ENCODE measurements at regions not wholly inside any gene's neighbourhood (a gene's known extent, or its start where the extent isn't known, plus 50 kb on each side); places are given as distances from the start of the nearest gene placed in this dataset.

- H3K4me3 ChIP-seq (ENCODE audit: insufficient read depth, low read length): no peak overlapping the region
Observed at GRCh38 chr15:56788359-56788758, 55.0 kb upstream of the ZNF280D start.

DNA sequence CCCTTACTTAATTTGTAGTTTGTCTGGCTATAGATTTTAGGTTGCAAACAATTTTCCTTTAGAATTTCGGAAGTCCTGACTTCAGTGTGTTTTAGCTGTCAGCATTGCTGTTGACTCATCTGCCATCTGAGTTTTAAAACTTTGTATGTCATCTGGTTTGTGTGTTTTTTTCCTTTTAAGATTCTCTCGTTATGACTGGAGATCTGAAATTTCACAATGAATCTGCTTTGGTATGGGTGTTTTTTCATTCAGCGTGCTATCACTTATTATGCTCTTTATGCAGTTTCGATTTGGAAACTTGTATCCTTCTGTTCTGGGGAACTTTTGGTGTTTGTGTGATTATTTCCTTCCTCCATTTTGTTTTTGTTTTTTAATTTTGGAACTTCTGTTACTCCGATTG, 53.7 kb upstream of the ZNF280D start:
- Histone ChIP-seq H2AFZ (ENCODE audit: low read length) (no peak overlapping the region), H3K27ac (ENCODE audit: low read depth, low read length) (no peak overlapping the region), H3K4me1 (ENCODE audit: insufficient read depth, low read length) (no peaks in the 10 kb centered on the region), H3K27me3 (ENCODE audit: insufficient read depth, low read length) (no peaks in the 10 kb centered on the region), H3K9me3 (ENCODE audit: low read depth, low read length) (no peaks in the 10 kb centered on the region), H3K4me2 (ENCODE audit: insufficient read depth, low read length) (no peak overlapping the region), H3K79me2 (ENCODE audit: insufficient read depth, low read length) (no peaks in the 10 kb centered on the region), H3K4me3 (ENCODE audit: insufficient read depth, low read length) (no peak overlapping the region), H4K20me1 (ENCODE audit: insufficient read depth, low read length) (no peaks in the 10 kb centered on the region), H3K36me3 (ENCODE audit: insufficient read depth, low read length) (no peaks in the 10 kb centered on the region)
- DNase-seq (ENCODE audit: insufficient read length, low spot score, missing footprints): no peak
- no peak for TF ChIP-seq CTCF (IDR thresholded peaks at IDR 0.05; ENCODE audit: extremely low read depth, low read depth, low read length)

More at GRCh38 chr15:56788359-56788758, 55.0 kb upstream of the ZNF280D start:
- Histone ChIP-seq H3K79me2 (ENCODE audit: insufficient read depth, low read length) (no peaks in the 10 kb centered on the region), H4K20me1 (ENCODE audit: insufficient read depth, low read length) (no peaks in the 10 kb centered on the region), H2AFZ (ENCODE audit: low read length) (no peak overlapping the region), H3K27me3 (ENCODE audit: insufficient read depth, low read length) (no peaks in the 10 kb centered on the region), H3K36me3 (ENCODE audit: insufficient read depth, low read length) (no peaks in the 10 kb centered on the region), H3K9me3 (ENCODE audit: low read depth, low read length) (no peaks in the 10 kb centered on the region), H3K4me1 (ENCODE audit: insufficient read depth, low read length) (no peaks in the 10 kb centered on the region), H3K4me2 (ENCODE audit: insufficient read depth, low read length) (no peak overlapping the region), H3K27ac (ENCODE audit: low read depth, low read length) (no peak overlapping the region)
- no peak for DNase-seq (ENCODE audit: insufficient read length, low spot score, missing footprints)
- no peak for TF ChIP-seq CTCF (IDR thresholded peaks at IDR 0.05; ENCODE audit: extremely low read depth, low read depth, low read length)

DNA sequence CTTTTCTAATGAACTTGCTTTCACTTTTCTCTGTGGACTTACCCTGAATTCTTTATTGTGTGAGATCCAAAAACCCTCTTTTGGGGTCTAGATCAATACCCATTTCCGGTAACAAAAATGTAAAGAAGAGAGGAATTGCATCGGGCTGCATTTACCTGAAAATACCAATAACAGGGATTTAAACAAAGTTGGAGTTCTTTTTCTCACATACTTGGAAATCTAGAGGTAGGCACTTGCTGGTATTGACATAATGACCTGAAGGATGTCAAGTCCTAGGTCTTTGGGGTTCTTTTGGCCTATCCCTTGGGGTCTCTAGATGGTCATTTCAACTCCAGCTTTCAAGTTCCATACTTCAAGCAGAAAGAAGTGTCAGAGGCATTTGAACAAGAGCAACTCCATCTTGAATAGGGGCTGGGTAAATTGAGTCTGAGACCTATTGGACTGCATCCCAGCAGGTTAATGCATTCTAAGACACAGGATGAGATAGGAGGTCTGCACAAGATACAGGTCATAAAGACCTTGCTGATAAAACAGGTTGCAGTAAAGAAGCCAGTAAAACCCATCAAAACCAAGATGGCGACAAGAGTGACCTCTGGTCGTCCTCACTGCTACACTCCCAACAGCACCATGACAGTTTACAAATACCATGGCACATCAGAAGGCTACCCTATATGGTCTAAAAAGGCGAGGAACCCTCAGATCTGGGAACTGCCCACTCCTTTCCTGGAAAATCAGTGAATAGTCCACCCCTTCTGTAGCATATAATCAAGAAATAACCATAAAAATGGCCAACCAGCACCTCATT, 50.8 kb upstream of the ZNF280D start:
- no peak overlapping the region for H2AFZ ChIP-seq (ENCODE audit: low read length)
- no peak overlapping the region for H3K4me3 ChIP-seq (ENCODE audit: insufficient read depth, low read length)
- no peaks in the 10 kb centered on the region for H3K4me1 ChIP-seq (ENCODE audit: insufficient read depth, low read length)
- no peak overlapping the region for H3K4me2 ChIP-seq (ENCODE audit: insufficient read depth, low read length)
- DNase-seq (ENCODE audit: insufficient read length, low spot score, missing footprints): no peak
- no peaks in the 10 kb centered on the region for H3K27me3 ChIP-seq (ENCODE audit: insufficient read depth, low read length)
- H4K20me1 ChIP-seq (ENCODE audit: insufficient read depth, low read length): no peaks in the 10 kb centered on the region
- H3K36me3 ChIP-seq (ENCODE audit: insufficient read depth, low read length): no peaks in the 10 kb centered on the region
- TF ChIP-seq CTCF (IDR thresholded peaks at IDR 0.05; ENCODE audit: extremely low read depth, low read depth, low read length): no peak
- H3K27ac ChIP-seq (ENCODE audit: low read depth, low read length): no peak overlapping the region
- no peaks in the 10 kb centered on the region for H3K9me3 ChIP-seq (ENCODE audit: low read depth, low read length)
- no peaks in the 10 kb centered on the region for H3K79me2 ChIP-seq (ENCODE audit: insufficient read depth, low read length)

DNA sequence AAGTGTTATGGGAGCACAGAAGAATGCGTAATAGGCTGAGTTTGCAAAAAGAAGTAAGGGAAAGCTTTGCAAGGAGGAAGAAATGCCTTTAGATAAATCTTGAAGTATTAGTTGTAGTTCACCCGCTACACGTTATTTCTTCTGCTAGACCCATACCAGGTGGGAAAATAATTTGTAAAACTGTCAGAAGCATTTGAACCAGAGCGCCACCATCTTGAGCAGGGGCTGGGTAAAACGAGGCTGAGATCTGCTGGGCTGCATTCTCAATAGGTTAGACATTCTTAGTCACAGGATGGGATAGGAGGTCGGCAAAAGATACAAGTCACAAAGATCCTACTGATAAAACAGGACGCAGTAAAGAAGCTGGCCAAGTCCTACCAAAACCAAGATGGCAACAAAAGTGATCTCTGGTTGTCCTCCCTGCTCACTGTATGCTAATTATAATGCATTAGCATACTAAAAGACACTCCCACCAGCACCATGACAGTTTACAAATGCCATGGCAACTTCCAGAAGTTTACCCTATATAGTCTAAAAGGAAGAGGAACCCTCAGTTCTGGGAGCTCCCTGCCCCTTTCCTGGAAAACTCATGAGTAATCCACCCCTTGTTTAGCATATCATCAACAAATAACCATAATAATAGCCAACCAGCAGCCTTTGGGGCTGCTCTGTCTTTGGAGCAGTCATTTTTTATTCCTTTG, 50.0 kb upstream of the ZNF280D start:
- no peaks in the 10 kb centered on the region for H4K20me1 ChIP-seq (ENCODE audit: insufficient read depth, low read length)
- H3K4me2 ChIP-seq (ENCODE audit: insufficient read depth, low read length): no peak overlapping the region
- no peaks in the 10 kb centered on the region for H3K9me3 ChIP-seq (ENCODE audit: low read depth, low read length)
- no peak for TF ChIP-seq CTCF (IDR thresholded peaks at IDR 0.05; ENCODE audit: extremely low read depth, low read depth, low read length)
- H3K27ac ChIP-seq (ENCODE audit: low read depth, low read length): no peak overlapping the region
- H3K27me3 ChIP-seq (ENCODE audit: insufficient read depth, low read length): no peaks in the 10 kb centered on the region
- H2AFZ ChIP-seq (ENCODE audit: low read length): no peak overlapping the region
- H3K36me3 ChIP-seq (ENCODE audit: insufficient read depth, low read length): no peaks in the 10 kb centered on the region
- no peak overlapping the region for H3K4me3 ChIP-seq (ENCODE audit: insufficient read depth, low read length)
- no peaks in the 10 kb centered on the region for H3K4me1 ChIP-seq (ENCODE audit: insufficient read depth, low read length)
- no peaks in the 10 kb centered on the region for H3K79me2 ChIP-seq (ENCODE audit: insufficient read depth, low read length)
- no peak for DNase-seq (ENCODE audit: insufficient read length, low spot score, missing footprints)
